HL-60 (cell line): ENCODE measurements at regions not wholly inside any gene's neighbourhood (a gene's known extent, or its start where the extent isn't known, plus 50 kb on each side); places are given as distances from the start of the nearest gene placed in this dataset.

Experiments
- CTCF ChIP-seq: IDR thresholded peaks from one replicate; pipeline ENCODE4 v1.5.1; 2011; ENCODE audit warnings: low read length, control low read depth, inconsistent platforms; ENCODE audit not compliant: insufficient read depth
- POLR2AphosphoS5 ChIP-seq: IDR thresholded peaks from 2 replicates; pipeline ENCODE4 v1.6.1; 2012; ENCODE audit warnings: low read depth

- TF ChIP-seq CTCF (no peak), POLR2AphosphoS5 (no peak)
Observed at GRCh38 chr10:56496186-56496486, 135.1 kb upstream of the ZWINT start.
